ENCODE measurements at regions not wholly inside any gene's neighbourhood (a gene's known extent, or its start where the extent isn't known, plus 50 kb on each side); places are given as distances from the start of the nearest gene placed in this dataset.
"Not testable (repeated sequence)": the region's sequence is repeated elsewhere in the genome, so short reads cannot be mapped to it uniquely, and the experiment has no call there.

DNA sequence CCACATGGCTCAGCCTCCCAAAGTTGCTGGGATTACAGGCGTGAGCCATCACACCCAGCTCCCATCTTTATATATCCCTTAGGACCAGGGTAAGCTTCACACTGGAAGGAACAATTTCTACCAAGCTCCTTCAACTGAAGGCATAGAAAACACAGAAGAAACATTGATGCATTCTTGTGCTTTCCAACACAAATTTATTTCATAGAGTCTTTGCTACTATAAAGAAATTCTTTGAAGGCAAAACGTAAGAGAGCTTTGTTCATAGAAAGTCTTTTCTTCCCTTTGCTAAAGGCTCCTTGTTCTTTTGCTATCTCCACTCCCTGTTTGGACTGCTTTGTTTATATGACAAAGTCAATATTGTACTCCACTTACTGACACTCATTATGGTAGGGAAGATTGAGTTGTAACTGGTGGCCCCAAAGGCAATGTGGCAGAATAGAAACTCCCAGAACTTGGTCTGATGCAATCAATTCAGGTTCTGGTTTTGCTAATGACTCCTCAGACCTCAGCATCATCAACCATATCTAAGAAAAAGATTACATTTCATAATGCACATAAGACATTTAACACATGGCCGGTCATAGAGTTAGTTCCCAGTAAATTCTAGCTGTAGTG lies 97.4 kb upstream of the CLINT1 start:
- Mint-ChIP-seq H3K36me3 (ENCODE audit: low read depth) (no peaks in the 10 kb centered on the region), H3K9me3 (no peaks in the 10 kb centered on the region), H3K27me3 (peaks cover 10% of the 10 kb centered on the region), H3K27ac (no peak overlapping the region), H3K4me1 (ENCODE audit: low read depth) (peaks cover 6% of the 10 kb centered on the region), H3K4me3 (no peak overlapping the region)
- no peak for DNase-seq

DNA sequence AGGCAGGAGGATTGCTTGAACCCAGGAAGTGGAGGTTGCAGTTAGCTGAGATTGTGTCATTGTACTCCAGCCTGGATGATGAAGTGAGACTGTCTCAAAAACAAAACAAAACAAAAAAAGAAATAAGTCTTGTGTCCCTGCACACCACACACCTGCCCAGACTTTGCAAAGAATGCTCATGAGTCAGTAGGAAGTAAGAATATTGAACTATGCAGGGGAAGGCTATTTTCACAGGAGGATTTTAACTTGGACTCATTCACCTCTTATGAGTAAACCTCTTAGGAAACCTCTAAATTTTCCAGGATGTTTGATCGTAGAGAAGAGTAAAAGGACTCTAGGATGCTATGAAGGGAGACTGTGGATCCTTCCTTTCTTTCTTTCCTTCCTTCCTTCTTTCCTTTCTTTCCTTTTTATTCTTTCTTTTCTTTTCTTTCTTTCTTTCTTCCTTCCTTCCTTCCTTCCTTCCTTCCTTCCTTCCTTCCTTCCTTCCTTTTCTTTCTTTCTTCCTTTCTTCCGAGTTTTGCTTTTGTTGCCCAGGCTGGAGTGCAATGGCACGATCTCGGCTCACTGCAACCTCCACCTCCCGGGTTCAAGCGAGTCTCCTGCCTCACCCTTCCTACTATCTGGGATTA lies 96.7 kb upstream of the CLINT1 start:
- Mint-ChIP-seq H3K27ac (no peak overlapping the region), H3K27me3 (peaks cover 10% of the 10 kb centered on the region), H3K4me1 (ENCODE audit: low read depth) (peaks cover 6% of the 10 kb centered on the region), H3K4me3 (no peak overlapping the region), H3K9me3 (no peaks in the 10 kb centered on the region), H3K36me3 (ENCODE audit: low read depth) (no peaks in the 10 kb centered on the region)
- no peak for DNase-seq

DNA sequence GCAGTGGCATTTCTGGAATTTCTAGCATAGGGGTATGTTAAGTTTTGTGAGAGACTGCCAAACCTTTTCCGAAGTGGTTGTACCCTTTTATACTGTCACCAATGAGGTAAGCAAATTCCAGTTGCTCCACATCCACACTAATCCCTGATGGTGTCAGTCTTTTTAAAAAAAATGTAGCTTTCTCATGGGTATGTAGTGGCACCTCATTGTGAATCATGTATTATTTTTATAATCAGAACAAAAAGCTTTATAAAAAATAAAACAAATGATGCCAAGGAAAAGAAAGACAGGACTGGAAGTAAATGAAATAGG lies 93.4 kb upstream of the CLINT1 start:
- DNase-seq = no peak
- no peaks in the 10 kb centered on the region for H3K9me3 Mint-ChIP-seq
- peaks cover 11% of the 10 kb centered on the region for H3K4me1 Mint-ChIP-seq (ENCODE audit: low read depth)
- H3K36me3 Mint-ChIP-seq (ENCODE audit: low read depth) = no peaks in the 10 kb centered on the region
- no peak overlapping the region for H3K4me3 Mint-ChIP-seq
- H3K27me3 Mint-ChIP-seq = peaks cover 15% of the 10 kb centered on the region
- H3K27ac Mint-ChIP-seq = no peak overlapping the region

DNA sequence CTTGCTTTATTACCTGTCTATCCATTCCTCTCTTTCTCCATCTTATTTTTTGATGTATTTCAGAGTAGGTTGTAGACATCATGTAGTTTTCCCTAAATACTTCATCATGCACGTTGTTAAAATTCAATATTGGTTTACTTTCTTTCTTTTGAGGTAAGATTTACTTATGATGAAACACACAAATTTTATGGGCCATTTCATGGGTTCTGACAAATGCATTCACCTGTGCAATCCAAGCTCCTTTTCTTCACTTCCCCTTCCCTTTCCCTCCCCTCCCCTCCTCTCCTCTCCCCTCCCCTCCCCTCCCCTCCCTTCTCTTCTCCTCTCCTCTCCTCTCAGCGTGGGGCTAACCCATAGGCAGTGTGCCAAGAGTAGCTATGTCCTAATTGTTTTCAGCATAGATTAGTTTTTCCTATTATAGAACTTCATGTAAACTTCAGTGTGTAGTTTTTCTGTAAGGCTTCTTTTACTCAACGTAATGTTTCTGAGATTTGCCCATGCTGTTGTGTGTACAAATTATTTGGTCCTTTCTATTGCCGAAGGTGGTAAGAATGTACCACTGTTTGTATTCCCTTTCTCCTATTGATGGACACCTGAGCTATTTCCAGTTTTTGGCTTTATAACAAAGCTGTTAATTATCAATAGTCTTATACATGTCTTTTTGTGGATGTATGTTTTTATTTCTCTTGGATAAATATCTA lies 92.9 kb upstream of the CLINT1 start:
- Mint-ChIP-seq H3K4me1 (ENCODE audit: low read depth) (peaks cover 10% of the 10 kb centered on the region), H3K9me3 (no peaks in the 10 kb centered on the region), H3K27ac (no peak overlapping the region), H3K4me3 (no peak overlapping the region), H3K36me3 (ENCODE audit: low read depth) (no peaks in the 10 kb centered on the region), H3K27me3 (peaks cover 14% of the 10 kb centered on the region)
- DNase-seq = no peak

DNA sequence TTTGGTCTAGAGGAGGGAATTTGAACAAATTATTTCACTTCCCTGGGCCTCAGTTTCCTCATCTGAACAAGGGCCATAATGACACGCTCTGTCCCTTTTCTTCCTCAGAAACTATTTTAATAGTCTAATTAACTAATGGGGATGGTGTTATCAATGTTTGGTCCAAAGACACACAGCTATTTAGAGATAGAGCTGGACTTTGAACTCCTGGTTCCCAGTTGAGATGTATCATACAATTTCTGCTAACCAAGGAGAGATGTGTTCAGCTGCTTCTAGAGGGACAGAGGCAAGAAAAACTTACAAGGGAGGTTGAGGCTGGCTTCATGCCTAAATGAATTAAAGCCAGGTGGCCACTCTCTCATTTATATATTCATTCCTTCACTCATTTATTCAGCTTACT lies 90.6 kb upstream of the CLINT1 start:
- no peaks in the 10 kb centered on the region for H3K36me3 Mint-ChIP-seq (ENCODE audit: low read depth)
- no peak overlapping the region for H3K27ac Mint-ChIP-seq
- no peak for DNase-seq
- no peaks in the 10 kb centered on the region for H3K9me3 Mint-ChIP-seq
- H3K27me3 Mint-ChIP-seq = peaks cover 8% of the 10 kb centered on the region
- H3K4me1 Mint-ChIP-seq (ENCODE audit: low read depth) = peaks cover 5% of the 10 kb centered on the region
- H3K4me3 Mint-ChIP-seq = no peak overlapping the region

DNA sequence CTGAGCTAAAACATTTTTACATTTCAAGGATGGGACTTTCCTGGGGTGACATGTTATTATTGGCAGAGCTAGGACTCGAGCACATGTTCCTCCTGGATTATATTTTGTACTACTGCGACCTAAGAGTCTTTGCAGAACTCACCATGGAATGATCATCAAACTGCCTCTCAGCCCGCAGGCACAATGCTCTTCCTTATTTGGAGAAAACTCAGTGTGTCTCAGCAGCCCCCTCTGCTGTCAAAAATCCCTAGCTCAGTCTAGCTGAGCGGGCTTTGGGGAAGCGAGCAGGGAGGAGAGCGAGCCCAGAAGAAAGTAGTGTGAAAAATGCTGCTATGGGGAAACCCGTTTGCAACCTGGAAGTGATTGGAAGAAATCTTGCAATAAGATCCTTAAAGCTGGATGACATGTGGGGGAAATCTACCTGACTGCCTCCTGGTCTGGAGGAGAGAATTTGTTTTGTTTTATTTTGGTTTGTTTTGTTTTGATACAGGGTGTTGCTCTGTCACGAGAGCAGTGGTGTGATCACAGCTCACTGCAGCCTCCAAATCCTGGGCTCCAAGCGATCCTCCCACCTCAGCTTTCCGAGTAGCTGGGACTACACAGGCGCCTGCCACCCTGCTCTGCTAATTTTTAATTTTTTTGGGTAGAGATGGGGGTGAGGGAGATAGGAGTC lies 89.9 kb upstream of the CLINT1 start:
- no peaks in the 10 kb centered on the region for H3K9me3 Mint-ChIP-seq
- no peak overlapping the region for H3K4me3 Mint-ChIP-seq
- H3K36me3 Mint-ChIP-seq (ENCODE audit: low read depth) = no peaks in the 10 kb centered on the region
- peaks cover 5% of the 10 kb centered on the region for H3K27me3 Mint-ChIP-seq
- peak; percentile 80 for DNase-seq
- H3K4me1 Mint-ChIP-seq (ENCODE audit: low read depth) = peaks cover 5% of the 10 kb centered on the region
- no peak overlapping the region for H3K27ac Mint-ChIP-seq

DNA sequence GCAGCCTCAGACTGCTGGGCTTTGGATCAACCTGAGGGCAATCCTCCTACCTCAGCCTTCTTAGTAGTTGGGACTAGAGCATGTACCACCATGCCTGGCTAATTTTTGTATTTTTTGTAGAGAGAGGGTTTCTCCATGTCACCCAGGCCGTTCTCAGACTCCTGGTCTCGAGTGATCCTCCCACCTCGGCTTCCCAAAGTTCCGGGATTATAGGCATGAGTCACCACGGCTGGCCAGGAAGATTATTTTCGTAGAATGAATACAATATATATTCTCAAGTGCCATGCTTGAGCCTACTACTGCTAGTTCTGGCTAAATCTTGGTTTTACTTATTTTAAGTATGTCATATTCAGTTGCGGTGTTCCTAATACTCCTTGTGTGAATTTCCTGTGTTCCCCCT lies 88.2 kb upstream of the CLINT1 start:
- H3K9me3 Mint-ChIP-seq = no peaks in the 10 kb centered on the region
- DNase-seq = no peak
- no peaks in the 10 kb centered on the region for H3K36me3 Mint-ChIP-seq (ENCODE audit: low read depth)
- no peak overlapping the region for H3K4me3 Mint-ChIP-seq
- no peak overlapping the region for H3K27ac Mint-ChIP-seq
- peaks cover 5% of the 10 kb centered on the region for H3K4me1 Mint-ChIP-seq (ENCODE audit: low read depth)
- peaks cover 5% of the 10 kb centered on the region for H3K27me3 Mint-ChIP-seq

DNA sequence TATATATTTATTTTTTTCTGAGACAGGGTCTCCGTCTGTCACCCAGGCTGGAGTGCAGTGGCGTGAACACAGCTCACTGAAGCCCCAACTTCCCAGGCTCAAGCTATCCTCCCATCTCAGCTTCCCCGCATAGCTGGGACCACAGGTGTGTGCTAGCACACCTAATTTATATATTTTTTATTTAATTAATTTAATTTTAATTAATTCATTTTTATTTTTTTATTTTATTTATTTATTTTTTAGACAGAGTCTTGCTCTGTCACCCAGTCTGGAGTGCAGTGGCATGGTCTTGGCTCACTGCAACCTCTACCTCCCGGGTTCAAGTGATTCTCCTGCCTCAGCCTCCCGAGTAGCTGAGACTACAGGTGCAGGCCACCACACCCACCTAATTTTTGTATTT lies 86.9 kb upstream of the CLINT1 start:
- H3K4me1 Mint-ChIP-seq (ENCODE audit: low read depth); H3K9me3 Mint-ChIP-seq; H3K36me3 Mint-ChIP-seq (ENCODE audit: low read depth); H3K4me3 Mint-ChIP-seq; H3K27me3 Mint-ChIP-seq; H3K27ac Mint-ChIP-seq; DNase-seq: not testable (repeated sequence)

DNA sequence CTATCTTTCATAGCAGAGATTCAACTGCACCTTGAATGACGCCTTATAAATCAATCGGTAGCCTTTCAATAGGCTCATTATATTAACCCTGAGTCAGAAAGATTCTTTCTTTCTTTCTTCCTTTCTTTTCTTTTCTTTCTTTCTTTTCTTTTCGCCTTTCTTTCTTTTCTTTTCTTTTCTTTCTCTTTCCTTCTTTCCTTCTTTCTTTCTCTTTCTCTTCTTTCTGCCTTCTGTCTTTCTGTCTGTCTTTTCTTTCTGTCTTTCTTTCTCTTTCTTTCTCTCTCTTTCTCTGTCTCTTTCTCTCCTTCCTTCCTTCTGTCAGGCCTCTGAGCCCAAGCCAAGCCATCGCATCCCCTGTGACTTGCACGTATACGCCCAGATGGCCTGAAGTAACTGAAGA lies 86.0 kb upstream of the CLINT1 start:
- Mint-ChIP-seq H3K27ac (no peak overlapping the region), H3K27me3 (peaks cover 5% of the 10 kb centered on the region), H3K9me3 (no peaks in the 10 kb centered on the region), H3K36me3 (ENCODE audit: low read depth) (no peaks in the 10 kb centered on the region), H3K4me3 (no peak overlapping the region), H3K4me1 (ENCODE audit: low read depth) (peaks cover 5% of the 10 kb centered on the region)
- no peak for DNase-seq

DNA sequence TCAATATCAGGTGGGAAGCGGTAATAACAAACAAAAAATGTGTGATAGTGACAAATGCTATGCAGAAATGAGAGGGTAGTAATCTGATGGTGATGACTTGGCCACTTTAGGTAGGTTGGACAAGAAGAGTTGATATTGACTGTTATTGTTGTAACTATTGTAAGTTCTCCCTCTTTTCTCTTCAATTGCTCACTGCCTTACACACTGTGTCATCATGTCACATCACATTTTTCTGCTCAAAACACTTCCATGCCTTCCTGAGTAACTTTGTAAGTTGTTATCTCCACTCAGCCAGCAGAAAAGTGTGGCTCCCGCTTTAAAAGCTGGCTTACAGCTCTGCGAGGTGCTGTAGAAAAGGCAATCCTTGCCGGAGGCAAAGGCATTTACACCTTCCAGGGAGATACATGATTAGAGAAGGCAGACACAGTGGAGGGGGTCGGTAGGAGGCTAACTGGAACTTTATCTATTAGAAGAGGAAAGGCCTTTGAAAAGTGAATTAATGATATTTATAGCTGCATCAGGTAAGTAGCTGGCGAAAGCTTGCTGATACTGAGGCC lies 85.2 kb upstream of the CLINT1 start:
- Mint-ChIP-seq H3K4me1 (ENCODE audit: low read depth) (peaks cover 5% of the 10 kb centered on the region), H3K36me3 (ENCODE audit: low read depth) (no peaks in the 10 kb centered on the region), H3K9me3 (no peaks in the 10 kb centered on the region), H3K27ac (no peak overlapping the region), H3K4me3 (no peak overlapping the region), H3K27me3 (peaks cover 5% of the 10 kb centered on the region)
- DNase-seq = no peak

DNA sequence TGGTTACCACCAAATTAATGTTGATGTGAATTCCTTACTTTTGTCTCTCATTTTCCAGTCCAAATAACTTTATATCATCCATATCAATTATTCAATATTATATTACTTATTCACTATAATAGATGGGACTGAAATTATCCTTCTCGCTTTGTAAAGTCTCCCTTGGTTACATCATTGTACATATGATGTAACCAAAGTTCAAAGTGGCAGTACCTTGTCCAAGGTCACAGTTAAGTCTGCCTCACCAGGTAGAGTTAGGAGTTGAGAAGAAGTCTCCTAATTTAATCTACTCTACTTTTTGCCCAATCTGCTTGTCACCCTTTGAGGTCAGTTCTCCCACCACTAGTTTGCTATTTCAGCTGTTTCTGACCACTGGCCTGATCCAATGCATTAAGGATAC lies 83.7 kb upstream of the CLINT1 start:
- Mint-ChIP-seq H3K27me3 (no peaks in the 10 kb centered on the region), H3K9me3 (no peaks in the 10 kb centered on the region), H3K4me3 (no peak overlapping the region), H3K36me3 (ENCODE audit: low read depth) (no peaks in the 10 kb centered on the region), H3K27ac (no peak overlapping the region), H3K4me1 (ENCODE audit: low read depth) (no peaks in the 10 kb centered on the region)
- DNase-seq = no peak

DNA sequence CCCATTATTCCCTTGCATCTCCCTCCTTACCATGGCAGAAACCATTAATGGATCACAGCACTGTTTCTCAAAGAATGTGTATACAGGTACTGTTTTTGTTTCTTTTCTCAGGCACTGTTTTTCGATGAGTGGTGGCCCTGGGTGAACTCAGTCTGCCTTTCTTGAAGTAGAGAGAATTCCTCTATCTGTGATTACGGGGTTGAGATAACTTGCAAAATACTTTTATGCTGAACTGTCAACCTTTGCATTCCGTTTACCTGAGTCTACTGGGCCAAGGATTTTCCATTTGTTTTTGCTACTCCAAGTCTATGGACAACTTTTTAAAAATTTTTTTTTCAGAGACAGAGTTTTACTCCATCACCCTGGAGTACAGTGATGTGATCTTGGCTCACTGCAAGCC lies 82.7 kb upstream of the CLINT1 start:
- H3K27me3 Mint-ChIP-seq = no peaks in the 10 kb centered on the region
- DNase-seq = no peak
- no peaks in the 10 kb centered on the region for H3K36me3 Mint-ChIP-seq (ENCODE audit: low read depth)
- H3K9me3 Mint-ChIP-seq = peaks cover 2% of the 10 kb centered on the region
- no peaks in the 10 kb centered on the region for H3K4me1 Mint-ChIP-seq (ENCODE audit: low read depth)
- no peak overlapping the region for H3K4me3 Mint-ChIP-seq
- no peak overlapping the region for H3K27ac Mint-ChIP-seq

DNA sequence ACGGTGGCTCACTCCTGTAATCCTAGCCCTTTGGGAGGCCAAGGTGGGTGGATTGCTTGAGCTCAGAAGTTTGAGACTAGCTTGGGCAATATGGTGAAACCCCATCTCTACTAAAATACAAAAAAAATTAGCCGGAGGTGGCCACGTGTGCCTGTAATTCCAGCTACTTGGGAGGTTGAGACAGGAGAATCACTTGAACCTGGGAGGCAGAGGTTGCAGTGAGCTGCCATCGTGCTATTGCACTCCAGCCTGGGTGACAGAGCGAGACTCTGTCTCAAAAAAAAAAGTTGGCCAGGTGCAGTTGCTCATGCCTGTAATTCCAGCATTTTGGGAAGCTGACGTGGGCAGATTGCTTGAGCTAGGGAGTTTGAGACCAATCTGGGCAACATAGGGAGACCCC lies 79.2 kb upstream of the CLINT1 start:
- DNase-seq; H3K27ac Mint-ChIP-seq; H3K4me1 Mint-ChIP-seq (ENCODE audit: low read depth); H3K4me3 Mint-ChIP-seq; H3K36me3 Mint-ChIP-seq (ENCODE audit: low read depth); H3K27me3 Mint-ChIP-seq: not testable (repeated sequence)
- peaks cover 13% of the 10 kb centered on the region for H3K9me3 Mint-ChIP-seq

DNA sequence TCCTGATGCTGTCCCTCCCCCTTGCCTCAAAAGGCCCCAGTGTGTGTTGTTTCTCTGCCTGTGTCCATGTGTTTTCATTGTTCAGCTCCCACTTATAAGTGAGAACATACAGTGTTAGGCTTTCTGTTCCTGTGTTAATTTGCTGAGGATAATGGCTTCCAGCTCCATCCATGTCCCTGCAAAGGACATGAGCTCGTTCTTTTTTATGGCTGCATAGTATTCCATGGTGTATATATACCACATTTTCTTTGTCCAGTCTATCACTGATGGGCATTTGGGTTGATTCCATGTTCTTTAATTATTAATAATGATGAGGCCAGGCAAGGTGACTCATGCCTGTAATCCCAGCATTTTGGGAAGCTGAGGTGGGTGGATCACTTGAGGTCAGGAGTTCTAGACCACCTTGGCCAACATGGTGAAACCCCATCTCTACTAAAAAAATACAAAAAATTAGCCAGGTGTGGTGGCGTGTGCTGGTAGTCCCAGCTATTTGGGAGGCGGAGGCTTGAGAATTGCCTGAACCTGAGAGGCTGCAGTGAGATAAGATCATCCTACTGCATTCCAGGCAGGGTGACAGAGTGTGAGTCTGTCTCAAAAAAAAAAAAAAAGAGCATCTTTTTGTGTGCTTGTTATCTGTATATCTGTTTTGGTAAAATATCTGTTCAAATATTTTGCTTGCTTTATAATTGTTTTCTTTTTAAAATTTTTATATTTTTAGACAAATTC lies 78.0 kb upstream of the CLINT1 start:
- H3K27ac Mint-ChIP-seq; DNase-seq; H3K4me3 Mint-ChIP-seq; H3K36me3 Mint-ChIP-seq (ENCODE audit: low read depth); H3K4me1 Mint-ChIP-seq (ENCODE audit: low read depth); H3K27me3 Mint-ChIP-seq: not testable (repeated sequence)
- H3K9me3 Mint-ChIP-seq = peaks cover 13% of the 10 kb centered on the region
